ENCODE measurements at regions not wholly inside any gene's neighbourhood (a gene's known extent, or its start where the extent isn't known, plus 50 kb on each side); places are given as distances from the start of the nearest gene placed in this dataset.

GRCh38 chr4:12499693-12500092, 984.4 kb downstream of the RAB28 start (continued):
- TF ChIP-seq PITX1 (CRISPR knock-in tag; IDR thresholded peaks at IDR 0.05) (peak; percentile 88), GATAD2A (CRISPR knock-in tag; IDR thresholded peaks at IDR 0.05) (peak; percentile 97), NCOR1 (IDR thresholded peaks at IDR 0.05; ENCODE audit: borderline replicate concordance, low read length) (peak; percentile 81; the same call in 1 of the 2 replicates), ZNF772 (CRISPR knock-in tag; IDR thresholded peaks at IDR 0.05) (peak; percentile 38; the same call in 1 of the 2 replicates), EHMT2 (IDR thresholded peaks at IDR 0.05; ENCODE audit: borderline replicate concordance, low read depth, low read length) (peak; percentile 68; the same call in 1 of the 2 replicates), HMG20B (CRISPR knock-in tag; conservative IDR thresholded peaks at IDR 0.05) (0 out of 2 replicates have a peak, but pooled peaks have one; percentile 54), GATA4 (IDR thresholded peaks at IDR 0.05; ENCODE audit: borderline replicate concordance, low read depth) (peak; percentile 93), ZNF18 (CRISPR knock-in tag; IDR thresholded peaks at IDR 0.05; ENCODE audit: insufficient replicate concordance) (no peak), IRF1 (CRISPR knock-in tag; IDR thresholded peaks at IDR 0.05; ENCODE audit: low read depth) (no peak), STAG1 (CRISPR knock-in tag; IDR thresholded peaks at IDR 0.05) (peak; percentile 31), NCOA2 (CRISPR knock-in tag; IDR thresholded peaks at IDR 0.05) (peak; percentile 93), PLRG1 (conservative IDR thresholded peaks at IDR 0.05) (no peak), ZBTB43 (CRISPR knock-in tag; conservative IDR thresholded peaks at IDR 0.05) (no peak; the same call in 1 of the 2 replicates), HNF4A (CRISPR knock-in tag; IDR thresholded peaks at IDR 0.05) (peak; percentile 97), SRSF1 (optimal IDR thresholded peaks at IDR 0.05; ENCODE audit: low read depth, low read length) (no peak), AFF4 (CRISPR knock-in tag; IDR thresholded peaks at IDR 0.05) (no peak), NRL (CRISPR knock-in tag; IDR thresholded peaks at IDR 0.05; ENCODE audit: borderline replicate concordance) (no peak), ZNF710 (CRISPR knock-in tag; IDR thresholded peaks at IDR 0.05; ENCODE audit: borderline replicate concordance) (peak; percentile 98), SNAPC2 (CRISPR knock-in tag; IDR thresholded peaks at IDR 0.05) (0 out of 2 replicates have a peak, but pooled peaks have one; percentile 42), KLF13 (CRISPR knock-in tag; IDR thresholded peaks at IDR 0.05) (no peak), ZSCAN25 (CRISPR knock-in tag; IDR thresholded peaks at IDR 0.05) (no peak)

All from HepG2 (cell line).